ENCODE measurements at regions not wholly inside any gene's neighbourhood (a gene's known extent, or its start where the extent isn't known, plus 50 kb on each side); places are given as distances from the start of the nearest gene placed in this dataset.

- H3K36me3 ChIP-seq (ENCODE audit: insufficient read depth, low read length) = no peaks in the 10 kb centered on the region
- H3K9me3 ChIP-seq (ENCODE audit: low read length) = no peaks in the 10 kb centered on the region
- TF ChIP-seq SMC3 (conservative IDR thresholded peaks at IDR 0.05; ENCODE audit: poor library complexity) (no peak), EZH2 (IDR thresholded peaks at IDR 0.05; ENCODE audit: borderline replicate concordance, insufficient read depth, low read length, poor library complexity, severe bottlenecking) (no peak), EP300 (conservative IDR thresholded peaks at IDR 0.05; ENCODE audit: poor library complexity, severe bottlenecking) (no peak), CTCF (IDR thresholded peaks at IDR 0.05; ENCODE audit: poor library complexity, severe bottlenecking) (no peak), POLR2AphosphoS5 (IDR thresholded peaks at IDR 0.05) (no peak), MXI1 (conservative IDR thresholded peaks at IDR 0.05; ENCODE audit: poor library complexity, severe bottlenecking) (no peak), RAD21 (conservative IDR thresholded peaks at IDR 0.05) (no peak), TAF1 (IDR thresholded peaks at IDR 0.05; ENCODE audit: low read depth) (no peak)
- TF ChIP-seq, protein P1, sequence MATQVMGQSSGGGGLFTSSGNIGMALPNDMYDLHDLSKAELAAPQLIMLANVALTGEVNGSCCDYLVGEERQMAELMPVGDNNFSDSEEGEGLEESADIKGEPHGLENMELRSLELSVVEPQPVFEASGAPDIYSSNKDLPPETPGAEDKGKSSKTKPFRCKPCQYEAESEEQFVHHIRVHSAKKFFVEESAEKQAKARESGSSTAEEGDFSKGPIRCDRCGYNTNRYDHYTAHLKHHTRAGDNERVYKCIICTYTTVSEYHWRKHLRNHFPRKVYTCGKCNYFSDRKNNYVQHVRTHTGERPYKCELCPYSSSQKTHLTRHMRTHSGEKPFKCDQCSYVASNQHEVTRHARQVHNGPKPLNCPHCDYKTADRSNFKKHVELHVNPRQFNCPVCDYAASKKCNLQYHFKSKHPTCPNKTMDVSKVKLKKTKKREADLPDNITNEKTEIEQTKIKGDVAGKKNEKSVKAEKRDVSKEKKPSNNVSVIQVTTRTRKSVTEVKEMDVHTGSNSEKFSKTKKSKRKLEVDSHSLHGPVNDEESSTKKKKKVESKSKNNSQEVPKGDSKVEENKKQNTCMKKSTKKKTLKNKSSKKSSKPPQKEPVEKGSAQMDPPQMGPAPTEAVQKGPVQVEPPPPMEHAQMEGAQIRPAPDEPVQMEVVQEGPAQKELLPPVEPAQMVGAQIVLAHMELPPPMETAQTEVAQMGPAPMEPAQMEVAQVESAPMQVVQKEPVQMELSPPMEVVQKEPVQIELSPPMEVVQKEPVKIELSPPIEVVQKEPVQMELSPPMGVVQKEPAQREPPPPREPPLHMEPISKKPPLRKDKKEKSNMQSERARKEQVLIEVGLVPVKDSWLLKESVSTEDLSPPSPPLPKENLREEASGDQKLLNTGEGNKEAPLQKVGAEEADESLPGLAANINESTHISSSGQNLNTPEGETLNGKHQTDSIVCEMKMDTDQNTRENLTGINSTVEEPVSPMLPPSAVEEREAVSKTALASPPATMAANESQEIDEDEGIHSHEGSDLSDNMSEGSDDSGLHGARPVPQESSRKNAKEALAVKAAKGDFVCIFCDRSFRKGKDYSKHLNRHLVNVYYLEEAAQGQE (IDR thresholded peaks at IDR 0.05; ENCODE audit: borderline replicate concordance) = no peak
- H3K27me3 ChIP-seq (ENCODE audit: insufficient read depth, low read depth, low read length) = no peaks in the 10 kb centered on the region
- no peak overlapping the region for H3K27ac ChIP-seq (ENCODE audit: low read length)
- no peaks in the 10 kb centered on the region for H3K79me2 ChIP-seq (replicated peaks; ENCODE audit: insufficient read depth, low read length)
- H2AFZ ChIP-seq (ENCODE audit: low read depth, low read length) = no peak overlapping the region
- no peak overlapping the region for H3K4me3 ChIP-seq (ENCODE audit: low read length)
- H3K9ac ChIP-seq (ENCODE audit: low read length) = no peak overlapping the region
- no peaks in the 10 kb centered on the region for H3K9me2 ChIP-seq (ENCODE audit: insufficient read depth, low read length)
- no peaks in the 10 kb centered on the region for H3F3A ChIP-seq (ENCODE audit: insufficient read depth, low read length, poor library complexity, severe bottlenecking)
- no peak overlapping the region for H3K4me2 ChIP-seq (ENCODE audit: low read length)
- H4K20me1 ChIP-seq (ENCODE audit: insufficient read depth) = no peaks in the 10 kb centered on the region
These were observed 271.0 kb upstream of the ARSJ start for GRCh38 chr4:114250439-114250891.

DNA sequence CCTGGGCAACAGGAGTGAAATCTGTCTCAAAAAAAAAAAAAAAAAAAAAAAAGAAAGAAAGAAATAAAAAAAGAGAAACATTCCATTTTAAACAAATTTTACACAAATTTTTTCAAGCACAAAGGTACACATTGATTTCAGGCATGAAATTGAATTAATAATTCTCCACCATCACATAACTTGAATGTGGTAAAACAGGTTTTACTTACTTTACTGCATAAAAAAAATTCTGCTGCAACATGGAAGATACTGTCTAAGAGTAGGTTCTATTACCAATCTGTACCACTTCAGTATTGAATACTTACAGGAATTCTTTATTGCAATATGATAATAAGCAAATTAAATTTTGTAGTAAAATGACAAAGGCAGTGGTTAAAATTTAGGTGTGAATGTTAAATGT is 271.6 kb upstream of the ARSJ start:
- no peak overlapping the region for H3K4me2 ChIP-seq (ENCODE audit: low read length)
- H3K79me2 ChIP-seq (replicated peaks; ENCODE audit: insufficient read depth, low read length) = no peaks in the 10 kb centered on the region
- no peaks in the 10 kb centered on the region for H3K9me3 ChIP-seq (ENCODE audit: low read length)
- TF ChIP-seq EZH2 (IDR thresholded peaks at IDR 0.05; ENCODE audit: borderline replicate concordance, insufficient read depth, low read length, poor library complexity, severe bottlenecking) (no peak), EP300 (conservative IDR thresholded peaks at IDR 0.05; ENCODE audit: poor library complexity, severe bottlenecking) (no peak), TAF1 (IDR thresholded peaks at IDR 0.05; ENCODE audit: low read depth) (no peak), MXI1 (conservative IDR thresholded peaks at IDR 0.05; ENCODE audit: poor library complexity, severe bottlenecking) (no peak), CTCF (IDR thresholded peaks at IDR 0.05; ENCODE audit: poor library complexity, severe bottlenecking) (no peak), RAD21 (conservative IDR thresholded peaks at IDR 0.05) (no peak), SMC3 (conservative IDR thresholded peaks at IDR 0.05; ENCODE audit: poor library complexity) (no peak), POLR2AphosphoS5 (IDR thresholded peaks at IDR 0.05) (no peak)
- TF ChIP-seq, protein P1 (IDR thresholded peaks at IDR 0.05; ENCODE audit: borderline replicate concordance) = no peak
- H3K36me3 ChIP-seq (ENCODE audit: insufficient read depth, low read length) = no peaks in the 10 kb centered on the region
- no peak overlapping the region for H3K27ac ChIP-seq (ENCODE audit: low read length)
- H3K9me2 ChIP-seq (ENCODE audit: insufficient read depth, low read length) = no peaks in the 10 kb centered on the region
- no peaks in the 10 kb centered on the region for H4K20me1 ChIP-seq (ENCODE audit: insufficient read depth)
- H3K4me3 ChIP-seq (ENCODE audit: low read length) = no peak overlapping the region
- no peak overlapping the region for H2AFZ ChIP-seq (ENCODE audit: low read depth, low read length)
- no peak overlapping the region for H3K9ac ChIP-seq (ENCODE audit: low read length)
- no peaks in the 10 kb centered on the region for H3F3A ChIP-seq (ENCODE audit: insufficient read depth, low read length, poor library complexity, severe bottlenecking)
- no peaks in the 10 kb centered on the region for H3K27me3 ChIP-seq (ENCODE audit: insufficient read depth, low read depth, low read length)
